C4-2B (cell line): ENCODE measurements at regions not wholly inside any gene's neighbourhood (a gene's known extent, or its start where the extent isn't known, plus 50 kb on each side); places are given as distances from the start of the nearest gene placed in this dataset.
"Not testable (repeated sequence)": the region's sequence is repeated elsewhere in the genome, so short reads cannot be mapped to it uniquely, and the experiment has no call there.

Experiments
- ZFX ChIP-seq: fragments of 450-650 bp; IDR thresholded peaks from 2 replicates; pipeline ENCODE4 v1.6.1; 2017
- TF ChIP-seq, protein P1 (sequence below): fragments of 450-650 bp; conservative IDR thresholded peaks from 2 replicates; pipeline ENCODE4 v1.5.1; 2017; ENCODE audit warnings: mild to moderate bottlenecking

DNA sequence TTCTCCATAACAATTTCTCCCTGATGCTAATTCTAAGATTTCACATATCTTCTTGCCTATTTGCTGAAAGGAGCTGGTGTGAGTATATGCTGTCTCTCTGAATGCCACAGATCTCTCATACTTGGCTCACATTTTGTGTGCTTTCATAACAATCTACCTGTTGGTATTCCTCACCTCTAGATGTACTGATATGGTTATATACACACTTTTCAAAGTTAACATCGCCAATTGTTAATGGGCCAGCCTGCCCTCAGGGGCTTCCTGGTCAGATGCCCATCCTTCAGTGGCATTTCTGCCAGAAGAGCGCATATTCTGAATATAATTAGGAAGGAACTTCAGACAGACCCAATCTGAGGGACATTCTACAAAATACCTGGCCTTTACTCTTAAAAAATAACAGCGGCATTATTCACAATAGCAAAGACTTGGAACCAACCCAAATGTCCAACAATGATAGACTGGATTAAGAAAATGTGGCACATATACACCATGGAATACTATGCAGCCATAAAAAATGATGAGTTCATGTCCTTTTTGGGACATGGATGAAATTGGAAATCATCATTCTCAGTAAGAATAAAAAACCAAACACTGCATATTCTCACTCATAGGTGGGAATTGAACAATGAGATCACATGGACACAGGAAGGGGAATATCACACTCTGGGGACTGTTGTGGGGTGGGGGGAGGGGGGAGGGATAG lies 123.9 kb upstream of the FAT1 start:
- TF ChIP-seq, protein P1, sequence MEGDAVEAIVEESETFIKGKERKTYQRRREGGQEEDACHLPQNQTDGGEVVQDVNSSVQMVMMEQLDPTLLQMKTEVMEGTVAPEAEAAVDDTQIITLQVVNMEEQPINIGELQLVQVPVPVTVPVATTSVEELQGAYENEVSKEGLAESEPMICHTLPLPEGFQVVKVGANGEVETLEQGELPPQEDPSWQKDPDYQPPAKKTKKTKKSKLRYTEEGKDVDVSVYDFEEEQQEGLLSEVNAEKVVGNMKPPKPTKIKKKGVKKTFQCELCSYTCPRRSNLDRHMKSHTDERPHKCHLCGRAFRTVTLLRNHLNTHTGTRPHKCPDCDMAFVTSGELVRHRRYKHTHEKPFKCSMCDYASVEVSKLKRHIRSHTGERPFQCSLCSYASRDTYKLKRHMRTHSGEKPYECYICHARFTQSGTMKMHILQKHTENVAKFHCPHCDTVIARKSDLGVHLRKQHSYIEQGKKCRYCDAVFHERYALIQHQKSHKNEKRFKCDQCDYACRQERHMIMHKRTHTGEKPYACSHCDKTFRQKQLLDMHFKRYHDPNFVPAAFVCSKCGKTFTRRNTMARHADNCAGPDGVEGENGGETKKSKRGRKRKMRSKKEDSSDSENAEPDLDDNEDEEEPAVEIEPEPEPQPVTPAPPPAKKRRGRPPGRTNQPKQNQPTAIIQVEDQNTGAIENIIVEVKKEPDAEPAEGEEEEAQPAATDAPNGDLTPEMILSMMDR: not testable (repeated sequence)
- TF ChIP-seq ZFX: not testable (repeated sequence)
